HG03442 (cell line): ENCODE measurements at regions not wholly inside any gene's neighbourhood (a gene's known extent, or its start where the extent isn't known, plus 50 kb on each side); places are given as distances from the start of the nearest gene placed in this dataset.
"Not testable (repeated sequence)": the region's sequence is repeated elsewhere in the genome, so short reads cannot be mapped to it uniquely, and the experiment has no call there.

Experiments
- ATAC-seq: cut with Tn5 transposase; IDR thresholded peaks from one replicate; pipeline ENCODE4 v1.9.1; 2021; ENCODE audit warnings: mild to moderate bottlenecking, moderate library complexity; ENCODE audit not compliant: unreplicated experiment

- ATAC-seq = no peak
Measured at GRCh38 chr4:31844350-31844749, 1124.2 kb downstream of the PCDH7 start.

DNA sequence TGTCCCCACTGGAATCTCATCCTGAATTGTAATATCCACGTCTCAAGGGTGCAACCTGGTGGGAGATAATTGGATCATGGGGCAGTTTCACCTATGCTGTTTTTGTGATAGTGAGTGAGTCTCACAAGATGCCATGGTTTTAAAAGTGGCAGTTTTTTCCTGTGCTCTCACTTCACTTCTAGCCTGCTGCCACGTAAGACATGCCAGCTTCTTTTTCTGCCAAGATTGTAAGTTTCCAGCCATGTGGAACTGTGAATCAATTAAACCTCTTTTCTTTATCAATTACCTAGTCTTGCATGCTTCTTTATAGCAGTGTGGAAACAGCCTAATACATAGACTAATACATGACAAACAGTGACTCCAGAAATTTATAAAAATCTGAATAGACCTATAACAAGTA is 1131.8 kb downstream of the PCDH7 start:
- ATAC-seq = no peak

DNA sequence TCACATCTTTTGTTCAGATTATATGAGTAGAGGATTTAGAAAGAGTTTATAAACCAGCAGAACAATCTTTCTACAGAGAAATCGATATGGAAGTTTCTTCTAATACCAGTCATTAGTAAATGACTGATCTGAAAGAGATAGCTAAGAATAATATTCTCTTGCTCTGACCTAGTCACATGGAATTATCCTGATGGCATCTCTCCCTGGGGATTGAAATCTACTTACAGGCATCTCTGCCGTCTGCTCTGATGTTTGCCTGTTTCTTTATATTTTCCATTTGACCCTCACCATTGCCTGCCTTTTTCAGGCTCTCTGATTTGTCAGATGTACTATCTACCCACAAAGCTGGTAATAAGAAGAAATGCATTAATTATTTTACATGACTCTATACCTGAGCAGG is 1157.3 kb downstream of the PCDH7 start:
- ATAC-seq = no peak

DNA sequence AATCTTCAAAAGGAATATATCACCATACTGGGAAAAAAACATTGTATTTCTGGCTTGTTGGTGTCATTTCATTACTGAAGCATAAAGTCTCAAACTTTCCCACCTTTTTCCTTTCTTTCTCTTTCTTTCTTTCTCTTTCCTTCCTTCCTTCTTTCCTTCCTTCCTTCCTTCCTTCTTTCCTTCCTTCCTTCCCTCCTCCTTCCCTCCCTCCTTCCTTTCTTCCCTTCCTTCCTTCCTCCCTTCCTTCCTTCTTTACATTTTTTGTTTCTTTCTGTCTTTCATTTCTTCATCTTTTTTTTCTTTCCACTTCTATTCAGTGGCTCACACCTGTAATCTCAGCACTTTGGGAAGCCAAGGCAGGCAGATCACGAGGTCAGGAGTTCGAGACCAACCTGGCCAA is 1160.7 kb downstream of the PCDH7 start:
- ATAC-seq = not testable (repeated sequence)

- ATAC-seq = no peak
Measured at GRCh38 chr4:31896349-31896748, 1176.2 kb downstream of the PCDH7 start.

GRCh38 chr4:31905363-31905762 is 1185.2 kb downstream of the PCDH7 start:
- no peak for ATAC-seq

DNA sequence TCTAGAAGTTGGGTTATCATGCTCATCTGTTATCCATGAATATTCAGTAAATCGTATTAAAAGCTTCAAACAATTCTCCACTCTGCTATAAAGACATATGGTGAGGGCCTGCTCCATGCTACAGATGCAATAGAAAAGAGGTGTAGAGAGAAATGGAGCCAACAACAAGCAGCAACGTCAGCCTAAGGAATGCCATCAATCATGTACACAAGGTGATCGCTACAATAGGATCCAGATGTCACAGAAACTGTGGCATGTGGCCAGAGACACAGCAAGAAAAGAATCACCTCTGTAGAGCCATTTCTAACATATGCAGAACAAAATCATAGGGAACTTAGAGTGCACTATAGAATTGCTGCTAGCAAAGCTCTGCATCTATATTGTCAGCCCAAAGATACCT is 1188.1 kb downstream of the PCDH7 start:
- ATAC-seq = no peak

GRCh38 chr4:31917334-31917733 is 1197.2 kb downstream of the PCDH7 start:
- ATAC-seq = no peak

GRCh38 chr4:31918891-31919290 is 1198.7 kb downstream of the PCDH7 start:
- ATAC-seq = no peak

- no peak for ATAC-seq
Measured at GRCh38 chr4:31923634-31924033, 1203.5 kb downstream of the PCDH7 start.

GRCh38 chr4:31929676-31930345 is 1209.6 kb downstream of the PCDH7 start:
- no peak for ATAC-seq

DNA sequence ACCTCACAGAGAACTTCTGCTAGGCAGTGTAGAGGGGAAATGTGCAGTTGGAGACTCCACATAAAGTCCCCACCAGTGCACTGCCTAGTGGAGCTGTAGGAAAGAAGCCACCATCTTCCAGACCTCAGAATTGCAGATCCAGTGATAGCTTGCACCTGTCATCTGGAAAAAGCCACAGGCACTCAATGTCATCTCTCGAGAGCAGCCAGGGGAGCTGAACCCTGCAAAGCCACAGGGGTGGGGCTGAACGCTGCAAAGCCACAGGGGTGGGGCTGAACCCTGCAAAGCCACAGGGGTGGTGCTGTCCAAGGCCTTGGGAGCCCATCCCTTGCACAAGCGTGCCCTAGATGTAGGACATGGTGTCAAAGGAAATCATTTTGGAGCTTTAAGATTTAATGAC is 1226.3 kb downstream of the PCDH7 start:
- ATAC-seq = no peak

- ATAC-seq = no peak
Measured at GRCh38 chr4:31947101-31947500, 1226.9 kb downstream of the PCDH7 start.

DNA sequence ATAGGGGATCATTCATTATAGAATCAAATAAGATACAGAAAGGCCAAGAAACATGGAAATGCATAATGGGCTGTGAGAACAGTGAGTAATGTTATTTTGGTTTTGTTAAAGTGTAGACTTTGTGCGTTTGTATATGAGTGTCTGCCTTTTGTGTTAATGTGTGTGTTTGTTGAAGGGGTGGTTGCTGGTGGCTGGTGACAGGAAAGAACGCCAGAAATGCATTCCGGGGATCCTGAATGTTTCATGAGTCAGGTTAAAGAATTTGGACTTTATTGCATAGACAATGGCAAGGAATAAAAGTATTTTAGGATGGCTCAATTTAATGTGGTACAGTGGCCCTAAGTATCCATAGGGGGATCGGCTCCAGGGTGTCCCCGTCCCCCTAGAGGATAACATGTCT is 1228.9 kb downstream of the PCDH7 start:
- no peak for ATAC-seq

- ATAC-seq = no peak
Measured at GRCh38 chr4:31955346-31955745, 1235.2 kb downstream of the PCDH7 start.

- ATAC-seq = no peak
Measured at GRCh38 chr4:31959972-31960371, 1239.8 kb downstream of the PCDH7 start.

- no peak for ATAC-seq
Measured at GRCh38 chr4:31964685-31965084, 1244.5 kb downstream of the PCDH7 start.

DNA sequence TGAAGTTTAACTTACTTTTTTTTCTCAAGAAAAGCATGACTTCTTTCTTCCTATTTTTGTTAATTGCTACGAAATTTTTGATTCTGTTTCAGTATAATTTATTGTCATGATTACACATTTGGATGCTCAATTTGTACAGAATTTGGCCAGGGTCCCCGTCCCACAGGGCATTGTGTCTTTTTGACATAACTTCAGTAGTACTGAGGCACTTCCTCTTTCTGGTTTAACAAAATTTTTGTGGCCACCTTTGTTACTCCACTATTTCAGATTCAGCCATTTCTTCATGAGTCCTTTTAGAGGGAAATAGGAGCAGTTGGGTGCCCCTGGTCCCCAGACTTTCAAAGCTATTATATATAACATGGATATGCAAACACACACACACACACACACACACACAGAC is 1248.7 kb downstream of the PCDH7 start:
- no peak for ATAC-seq

- ATAC-seq = no peak
Measured at GRCh38 chr4:31974490-31975002, 1254.4 kb downstream of the PCDH7 start.

DNA sequence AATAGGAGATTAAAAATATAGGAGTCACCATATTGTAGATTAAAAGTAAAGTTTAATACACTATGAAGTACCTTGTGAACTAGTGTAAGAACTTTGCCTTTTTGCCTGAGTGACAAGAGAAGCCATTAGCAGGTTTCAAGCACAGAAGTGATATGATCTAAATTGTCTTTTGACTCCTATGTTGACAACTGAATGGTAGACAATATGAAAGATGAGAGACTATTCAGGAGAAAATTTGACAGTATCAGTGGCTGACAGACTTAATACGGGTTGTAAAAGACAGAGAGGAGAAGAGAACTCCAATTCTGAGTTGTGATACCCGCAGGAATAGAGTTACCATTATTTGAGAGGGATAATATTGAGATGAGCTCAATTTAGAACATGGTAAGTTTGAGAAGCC is 1259.8 kb downstream of the PCDH7 start:
- no peak for ATAC-seq

GRCh38 chr4:31983246-31983645 is 1263.1 kb downstream of the PCDH7 start:
- no peak for ATAC-seq

DNA sequence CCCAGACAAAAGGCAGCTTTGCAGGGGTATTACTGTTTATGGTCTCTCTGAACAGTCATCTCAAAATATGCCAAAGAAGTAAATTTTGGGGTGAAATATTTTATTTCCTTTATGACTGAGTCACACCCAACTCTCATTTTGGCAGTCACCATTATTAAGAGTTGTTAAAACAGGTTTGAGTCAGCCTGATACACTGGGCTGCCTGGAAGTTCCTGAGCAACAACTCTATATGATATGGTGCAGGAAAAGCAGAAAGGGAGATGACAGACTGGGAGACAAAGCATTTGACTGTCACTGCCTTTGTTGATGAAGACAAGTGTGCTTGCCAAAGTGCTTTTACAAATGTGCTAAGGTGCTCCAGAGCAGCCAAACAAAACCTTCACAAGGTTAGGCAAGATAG is 1263.5 kb downstream of the PCDH7 start:
- ATAC-seq = no peak

GRCh38 chr4:31984872-31985271 is 1264.7 kb downstream of the PCDH7 start:
- no peak for ATAC-seq
